GM20431 (cell line): ENCODE measurements at regions not wholly inside any gene's neighbourhood (a gene's known extent, or its start where the extent isn't known, plus 50 kb on each side); places are given as distances from the start of the nearest gene placed in this dataset.

Experiments
- in situ Hi-C: fragments of 300-500 bp; cut with MseI, MboI; formaldehyde crosslinking; loops from one replicate; pipeline ENCODE4 v1.15.0; 2020; ENCODE audit warnings: low sequenced_read_pairs; ENCODE audit not compliant: unreplicated experiment

DNA sequence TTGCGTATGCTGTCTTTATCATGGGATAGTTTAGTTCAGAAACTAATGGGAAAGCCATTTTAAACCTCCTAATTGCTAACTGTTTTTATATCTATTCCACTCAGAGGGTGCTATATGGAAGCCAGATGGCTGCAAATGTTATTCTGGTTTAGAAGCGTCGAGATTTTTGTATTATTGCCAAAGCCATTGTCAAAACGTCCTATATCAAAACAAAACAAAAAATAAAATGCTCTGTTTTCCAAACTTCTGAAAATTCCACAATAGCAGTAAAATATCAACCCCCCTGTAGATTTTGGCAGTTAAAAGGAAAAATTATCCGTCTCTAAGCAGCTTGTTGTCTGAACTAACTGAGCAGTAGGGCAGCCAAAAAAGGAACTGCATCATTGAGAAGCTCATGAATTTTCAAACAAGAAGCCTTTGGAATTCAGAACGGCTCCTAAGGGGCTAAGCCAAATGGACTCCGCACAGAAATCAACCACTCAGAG lies 195.4 kb upstream of the CWC22 start:
- in situ Hi-C loops, result no loop called here

DNA sequence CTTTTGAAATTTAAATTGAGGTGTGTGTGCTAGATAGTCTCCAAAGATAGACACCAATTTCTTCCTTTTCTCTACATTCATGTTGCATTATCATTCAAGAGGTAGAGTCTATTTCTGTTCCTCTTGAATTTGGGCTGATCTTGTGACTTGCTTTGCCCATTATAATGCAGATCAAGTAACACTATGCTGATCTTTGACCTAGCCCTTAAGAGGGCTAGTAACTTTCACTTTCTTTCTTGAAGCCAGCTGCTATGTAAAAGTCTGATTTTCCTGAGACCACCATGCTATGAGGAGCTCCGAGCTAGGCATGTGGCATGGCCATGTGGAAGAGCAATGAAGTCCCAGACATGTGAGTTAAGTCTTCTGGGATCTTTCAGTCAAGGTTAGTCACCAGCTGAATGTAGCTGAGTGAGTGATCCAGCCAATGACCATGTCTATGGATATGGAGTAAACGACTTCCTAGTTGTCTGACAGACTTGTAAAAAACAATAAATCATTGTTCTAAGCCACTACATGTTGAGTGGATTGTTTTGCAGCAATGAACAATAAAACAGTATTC lies 189.4 kb upstream of the CWC22 start:
- in situ Hi-C loops, result no loop called here

DNA sequence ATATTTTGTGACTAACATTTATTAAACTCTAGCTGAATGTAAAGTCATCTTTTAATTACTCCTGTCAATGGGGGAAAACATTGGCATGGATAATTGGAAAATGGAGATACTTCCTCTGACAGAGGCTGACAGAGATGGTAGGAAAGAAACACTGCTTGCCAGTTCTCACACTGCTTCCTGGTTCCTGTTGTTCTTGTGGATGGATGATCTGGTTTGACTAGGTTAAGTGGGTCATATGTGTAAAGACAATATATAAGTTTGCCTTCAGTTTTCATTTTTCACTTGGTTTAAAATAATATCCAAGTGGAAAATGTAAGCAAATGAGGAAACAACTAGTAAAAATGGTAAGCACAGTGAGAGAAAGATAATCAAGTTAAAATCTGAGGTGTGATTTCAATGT lies 188.8 kb upstream of the CWC22 start:
- in situ Hi-C loops, result no loop called here

DNA sequence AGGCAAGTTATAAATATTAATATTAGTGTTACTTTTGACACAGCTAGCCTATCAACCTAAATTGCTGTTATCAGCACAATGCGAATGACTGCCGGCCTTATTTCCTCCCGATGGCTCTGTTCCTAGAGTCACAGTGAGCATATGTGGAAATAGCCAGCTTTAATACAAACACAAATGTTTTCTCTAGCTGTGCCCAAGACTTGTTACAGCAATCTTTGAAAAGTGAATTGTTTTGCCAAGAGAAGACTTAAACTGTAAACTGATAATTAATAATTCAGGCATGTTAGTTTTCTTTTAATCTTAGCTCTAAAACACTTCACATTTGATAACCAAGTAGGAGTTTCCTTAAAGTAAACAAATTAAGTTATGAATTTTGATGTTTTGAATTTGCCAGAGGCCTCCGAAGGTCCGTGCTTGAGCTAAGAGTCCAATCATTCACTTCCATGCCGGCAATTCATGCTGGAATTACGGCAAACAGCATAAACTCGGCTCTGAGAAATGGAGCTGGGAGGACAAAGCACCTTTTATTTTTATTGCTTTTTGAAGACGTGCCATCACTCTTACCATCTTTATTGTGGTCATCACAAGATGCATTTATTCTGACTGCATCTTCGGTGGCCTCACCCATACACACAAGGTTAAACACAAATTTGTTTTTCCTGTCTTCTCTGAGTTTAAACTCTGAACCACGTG lies 184.5 kb upstream of the CWC22 start:
- in situ Hi-C loops, result no loop called here

DNA sequence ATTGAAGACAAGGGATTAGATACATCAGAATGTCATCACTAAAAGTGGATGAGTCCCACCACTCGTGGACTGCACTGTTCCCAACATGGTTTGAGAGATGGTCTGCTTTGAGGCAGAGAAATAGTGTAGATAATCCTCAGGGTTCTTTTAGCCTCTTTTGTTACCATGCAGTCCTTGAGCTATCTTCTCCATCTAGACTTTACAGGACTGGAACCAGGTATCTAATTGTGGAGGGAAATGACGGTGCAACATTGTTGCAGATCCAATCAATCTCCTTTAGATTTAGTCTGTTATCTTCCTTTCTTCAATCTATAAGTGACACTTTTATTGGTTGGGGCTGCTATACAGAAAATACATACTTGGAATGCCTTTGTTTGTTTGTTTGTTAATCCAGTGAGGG lies 183.8 kb upstream of the CWC22 start:
- in situ Hi-C loops, result no loop called here

DNA sequence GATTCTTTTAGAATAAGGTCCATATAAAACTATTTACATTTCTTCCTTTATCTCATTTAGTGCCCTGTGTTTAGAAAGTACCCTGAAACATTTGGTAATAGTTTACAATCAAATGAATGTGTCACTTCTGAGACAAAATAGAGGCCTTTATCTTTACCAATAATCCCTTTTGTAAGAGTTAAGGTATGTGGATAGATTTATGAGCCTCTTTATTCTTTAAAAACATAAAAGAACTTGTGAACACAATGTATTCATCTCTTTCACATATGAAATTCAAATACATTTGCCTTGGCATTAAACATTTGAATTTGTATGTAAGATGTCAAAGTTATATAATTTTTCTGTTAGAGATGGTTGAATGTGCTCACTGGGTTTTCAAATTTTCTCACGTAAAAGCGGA lies 180.5 kb upstream of the CWC22 start:
- in situ Hi-C loops, result no loop called here

DNA sequence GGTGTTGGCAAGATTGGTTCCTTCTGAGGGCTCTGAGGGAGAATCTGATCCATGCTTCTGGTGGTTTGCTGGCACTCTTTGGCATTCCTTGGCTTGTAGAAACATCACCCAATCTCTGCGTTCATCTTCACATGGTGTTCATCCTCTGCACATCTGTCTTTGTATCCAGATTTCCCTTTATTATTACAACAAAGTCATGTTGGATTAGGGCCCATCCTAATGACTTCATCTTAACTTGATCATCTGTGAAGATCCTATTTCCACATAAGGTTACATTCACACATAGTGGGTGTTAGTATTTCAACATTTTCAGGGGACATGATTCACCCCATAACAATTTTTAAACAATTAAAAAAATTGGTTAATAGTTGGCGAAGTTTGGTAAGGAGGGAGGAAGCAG lies 177.4 kb upstream of the CWC22 start:
- in situ Hi-C loops, result no loop called here

DNA sequence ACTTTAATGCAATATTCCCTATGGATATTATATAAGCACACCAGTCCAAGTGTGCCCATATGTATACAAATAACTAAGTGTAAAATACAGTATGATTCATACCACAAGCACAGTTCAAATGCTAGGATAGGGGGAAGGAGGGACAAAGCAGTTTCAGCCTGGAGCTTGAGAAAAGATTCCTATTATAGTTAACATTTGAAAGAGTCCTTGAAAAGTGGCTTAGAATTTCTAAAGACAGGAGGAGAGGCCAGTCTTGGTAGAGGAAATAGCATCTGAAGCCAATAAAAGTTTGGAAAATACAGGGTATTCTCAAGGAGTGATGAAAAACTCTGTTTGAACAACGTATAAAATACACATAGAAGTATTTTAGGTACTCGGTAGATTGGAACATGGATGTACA lies 173.4 kb upstream of the CWC22 start:
- in situ Hi-C loops, result no loop called here

DNA sequence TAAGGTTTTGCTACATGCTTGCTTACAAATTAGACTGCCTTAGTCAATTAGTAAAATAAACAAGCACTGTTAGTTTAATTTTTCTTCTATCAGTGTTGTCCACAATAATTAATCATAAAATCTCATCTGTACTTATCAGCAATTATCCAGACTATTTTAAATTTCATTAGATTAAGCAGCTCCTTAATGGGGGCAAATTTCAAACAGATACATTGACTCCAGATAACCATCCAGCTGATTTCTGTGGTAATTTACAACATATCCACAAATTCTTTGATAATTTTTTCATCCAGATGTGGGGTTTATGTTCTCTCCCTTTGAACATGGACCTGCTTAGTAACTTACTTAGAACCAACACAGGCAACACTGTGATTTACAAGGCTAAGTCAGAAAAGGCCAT lies 170.4 kb upstream of the CWC22 start:
- in situ Hi-C loops, result no loop called here

DNA sequence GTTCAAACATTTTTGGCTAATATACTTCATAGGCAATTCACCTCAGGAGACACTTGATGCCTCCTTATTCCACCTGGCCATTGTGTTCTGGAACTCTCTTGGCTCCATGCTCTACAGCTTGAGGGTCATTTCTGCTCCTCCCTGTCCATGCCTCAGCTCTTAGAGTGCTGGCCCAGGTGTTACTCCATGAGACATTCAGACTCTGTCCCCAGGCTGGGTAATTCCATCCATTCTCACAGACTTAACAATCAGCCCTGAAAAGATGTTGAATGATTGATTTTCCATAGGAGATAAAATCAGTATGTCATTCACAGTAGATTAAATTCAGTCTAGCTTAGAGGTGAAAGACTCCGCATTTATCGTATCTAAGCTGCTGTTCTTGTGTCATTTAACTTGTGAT lies 168.6 kb upstream of the CWC22 start:
- in situ Hi-C loops, result no loop called here

DNA sequence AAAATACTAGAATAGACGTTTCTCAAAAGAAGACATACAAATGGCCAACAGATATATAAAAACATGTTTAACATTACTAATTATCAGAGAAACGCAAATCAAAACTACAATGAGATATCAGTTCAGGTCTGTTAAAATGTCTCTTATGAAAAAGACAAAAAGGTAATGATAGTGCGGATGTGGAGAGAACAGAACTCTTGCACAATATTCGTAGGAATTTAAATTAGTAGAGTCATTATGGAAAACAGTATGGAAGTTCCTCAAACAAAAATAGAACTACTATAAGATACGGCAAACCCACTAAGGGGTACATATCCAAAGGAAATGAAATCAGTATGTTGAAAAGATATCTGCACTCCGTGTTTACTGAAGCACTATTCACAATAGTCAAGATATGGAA lies 167.5 kb upstream of the CWC22 start:
- in situ Hi-C loops, result no loop called here

DNA sequence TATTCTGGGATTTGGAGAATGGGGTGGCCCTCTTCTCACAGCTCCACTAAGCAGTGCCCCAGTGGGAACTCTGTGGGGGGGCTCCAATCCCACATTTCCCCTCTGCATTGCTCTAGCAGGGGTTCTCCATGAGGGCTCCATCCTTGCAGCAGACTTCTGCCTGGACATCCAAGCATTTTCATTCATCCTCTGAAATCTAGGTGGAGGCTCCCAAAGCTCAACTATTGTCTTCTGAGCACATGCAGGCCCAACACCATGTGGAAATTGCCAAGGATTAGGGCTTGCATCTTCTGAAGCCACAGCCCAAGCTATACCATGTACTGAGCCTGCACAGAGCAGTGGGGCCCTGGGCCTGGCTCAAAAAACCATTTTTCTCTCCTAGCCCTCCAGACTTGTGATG lies 162.4 kb upstream of the CWC22 start:
- in situ Hi-C loops, result no loop called here

DNA sequence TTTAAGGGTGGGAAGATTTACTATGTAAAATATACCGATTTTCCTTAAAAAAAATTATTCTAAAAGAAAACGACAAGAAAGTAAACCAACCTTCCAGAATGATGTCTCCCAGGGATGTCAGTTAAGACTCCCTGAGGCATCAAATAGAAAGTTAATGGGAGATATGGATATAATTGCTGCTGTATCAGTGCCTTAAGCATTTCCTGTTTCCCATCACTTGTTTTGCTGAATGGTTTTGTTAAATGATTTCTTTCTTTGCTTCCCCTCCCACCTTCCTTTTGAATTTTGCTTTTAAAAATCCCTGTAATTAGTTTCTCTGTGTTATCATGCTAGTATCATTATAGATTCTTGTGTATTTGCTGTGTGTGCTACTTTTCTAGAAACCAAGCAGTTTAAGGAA lies 154.3 kb upstream of the CWC22 start:
- in situ Hi-C loops, result no loop called here

DNA sequence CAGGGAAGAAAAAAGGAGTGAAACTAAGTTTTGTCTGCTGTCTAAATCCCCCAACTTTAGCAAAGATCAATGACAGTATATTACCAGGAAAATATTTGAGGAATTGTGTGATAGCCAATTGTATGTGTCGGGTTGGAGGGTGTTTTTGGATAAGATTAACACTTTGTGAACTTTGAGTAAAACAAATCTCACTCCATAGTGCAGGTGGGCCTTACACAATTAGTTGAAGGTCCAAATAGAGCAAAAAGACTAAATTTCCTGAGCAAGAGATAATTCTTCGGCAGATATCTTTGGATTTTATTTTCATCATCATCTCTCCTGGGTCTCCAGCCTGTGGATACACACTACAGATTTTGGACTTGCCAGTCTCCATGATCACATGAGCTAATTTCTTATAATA lies 152.8 kb upstream of the CWC22 start:
- in situ Hi-C loops, result no loop called here

DNA sequence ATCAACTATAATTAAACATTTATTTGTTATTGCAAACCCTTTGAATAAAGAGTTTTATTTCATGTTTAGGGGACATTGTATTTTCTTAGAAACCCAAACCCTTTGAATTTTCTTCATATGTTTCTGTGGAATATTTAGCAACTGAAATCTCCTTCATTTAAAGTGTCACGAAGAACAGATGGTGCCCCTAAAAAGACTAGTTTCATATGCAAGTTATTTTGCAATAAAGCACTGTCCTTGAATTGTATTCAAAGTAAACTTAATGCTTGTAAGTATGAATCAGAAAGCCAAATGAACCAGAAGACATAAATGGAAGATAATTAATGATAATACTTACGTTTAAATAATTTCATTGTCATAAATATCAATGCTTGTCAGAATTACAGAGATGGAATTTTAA lies 151.9 kb upstream of the CWC22 start:
- in situ Hi-C loops, result no loop called here

DNA sequence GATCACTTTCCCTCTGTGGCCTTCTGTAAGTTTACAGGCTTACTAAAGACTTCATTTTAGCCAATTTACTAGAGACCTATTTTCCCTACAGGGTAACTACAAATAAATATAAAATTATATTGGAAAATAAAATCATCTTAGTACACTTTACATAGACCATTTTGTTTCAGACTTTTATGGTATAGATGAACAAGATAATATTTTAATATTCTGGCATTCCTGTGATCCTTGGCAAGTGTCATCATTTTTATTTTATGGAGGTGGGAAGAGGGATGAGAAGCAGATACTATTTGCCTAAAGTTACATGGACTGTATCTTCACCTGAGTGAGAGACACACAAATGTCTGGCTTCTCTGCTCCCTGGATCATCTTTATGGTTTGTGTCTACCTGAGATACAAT lies 149.6 kb upstream of the CWC22 start:
- in situ Hi-C loops, result no loop called here

DNA sequence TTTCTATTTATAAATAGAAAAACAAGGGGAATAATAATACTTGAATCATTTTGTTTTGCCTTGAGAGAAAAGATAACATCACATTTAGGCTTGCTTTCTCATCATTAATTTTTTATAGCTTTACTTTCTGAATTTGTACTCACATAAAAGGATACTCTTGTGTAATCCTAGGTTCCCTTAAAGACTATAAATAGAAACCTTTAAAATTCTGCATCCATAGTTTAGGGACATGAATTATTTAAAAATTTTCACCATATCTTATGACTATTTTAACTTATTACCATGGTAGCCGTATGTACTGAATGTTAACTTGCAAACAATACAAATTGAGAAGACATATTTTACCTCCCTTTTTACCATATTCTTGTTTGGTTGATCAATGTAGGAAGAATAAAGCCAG lies 143.5 kb upstream of the CWC22 start:
- in situ Hi-C loops, result no loop called here

DNA sequence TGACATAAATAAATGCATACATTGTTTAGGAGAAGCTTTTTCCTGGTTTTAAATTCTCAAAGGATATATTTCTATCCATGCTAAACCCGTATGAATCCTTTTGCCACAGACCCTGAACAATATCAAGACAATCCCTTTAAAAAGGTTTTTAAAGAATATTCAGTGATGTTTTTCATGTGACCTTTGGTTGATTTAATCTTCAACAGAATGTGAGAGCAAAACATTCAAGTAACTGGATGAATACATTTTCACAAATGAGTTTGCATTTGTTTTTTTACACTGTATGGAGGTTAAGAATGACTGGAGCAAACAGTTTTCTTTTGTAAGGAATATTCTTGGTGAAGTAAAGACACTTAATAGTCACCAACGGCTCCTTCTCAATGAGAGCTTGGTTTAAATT lies 139.4 kb upstream of the CWC22 start:
- in situ Hi-C loops, result no loop called here

DNA sequence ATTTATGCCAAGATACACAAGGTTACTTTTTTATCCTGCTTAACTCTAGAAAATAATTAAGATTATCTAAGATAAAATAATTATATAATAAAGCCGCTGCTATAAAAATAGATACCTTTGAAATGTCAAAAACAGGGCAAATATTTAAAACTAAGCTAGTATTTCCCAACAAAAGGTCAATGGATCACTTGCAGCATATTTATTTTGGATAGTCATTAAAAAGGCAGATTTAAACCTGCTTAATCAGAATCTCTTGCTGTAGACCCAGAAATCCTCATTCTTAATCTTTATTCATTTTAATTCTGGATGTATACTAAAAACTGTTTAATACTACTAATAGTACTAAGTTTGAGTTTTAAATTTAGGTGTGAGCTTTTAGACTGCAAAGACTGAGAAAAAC lies 139.0 kb upstream of the CWC22 start:
- in situ Hi-C loops, result no loop called here

DNA sequence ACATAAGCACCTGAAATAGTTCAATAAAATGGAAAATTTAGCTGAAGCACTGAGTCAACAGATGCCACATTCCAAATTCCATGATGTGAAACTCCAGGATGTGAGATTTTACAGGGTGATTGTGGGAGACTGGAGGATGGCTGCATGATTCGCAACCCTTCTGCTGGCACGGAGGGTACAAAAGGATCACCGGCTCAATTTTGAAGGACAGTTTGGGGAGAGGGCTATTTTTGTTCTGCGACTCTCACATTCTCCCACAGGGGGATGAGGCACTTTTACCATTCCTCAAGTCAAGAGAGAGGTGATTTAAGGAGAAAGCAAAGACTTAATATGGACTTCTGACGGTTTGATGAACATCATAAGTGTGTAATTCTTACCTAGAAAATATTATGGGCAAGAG lies 138.1 kb upstream of the CWC22 start:
- in situ Hi-C loops, result no loop called here

DNA sequence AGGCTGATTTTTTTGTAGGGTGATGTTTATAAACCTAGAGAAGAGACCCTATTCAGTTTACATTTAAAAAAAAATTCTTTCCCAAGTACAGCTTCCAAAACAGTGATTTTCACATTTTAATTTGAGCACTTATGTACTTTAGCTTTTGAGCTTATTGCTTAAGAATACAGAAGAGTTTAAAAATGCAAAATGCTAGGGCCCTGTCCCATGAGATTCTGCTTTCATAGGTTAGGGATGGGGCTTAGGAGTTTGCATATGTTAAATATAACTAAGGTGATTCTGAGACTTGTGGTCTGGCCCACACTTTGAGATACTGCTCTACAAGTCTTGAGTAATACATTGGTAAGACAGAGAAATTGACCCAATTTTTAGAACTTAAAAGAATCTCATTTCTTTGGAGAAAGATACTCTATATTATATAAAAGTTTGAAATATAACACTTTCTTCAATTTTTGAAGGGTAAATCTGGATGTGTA lies 137.3 kb upstream of the CWC22 start:
- in situ Hi-C loops, result no loop called here
